ENCODE measurements at regions not wholly inside any gene's neighbourhood (a gene's known extent, or its start where the extent isn't known, plus 50 kb on each side); places are given as distances from the start of the nearest gene placed in this dataset.

DNA sequence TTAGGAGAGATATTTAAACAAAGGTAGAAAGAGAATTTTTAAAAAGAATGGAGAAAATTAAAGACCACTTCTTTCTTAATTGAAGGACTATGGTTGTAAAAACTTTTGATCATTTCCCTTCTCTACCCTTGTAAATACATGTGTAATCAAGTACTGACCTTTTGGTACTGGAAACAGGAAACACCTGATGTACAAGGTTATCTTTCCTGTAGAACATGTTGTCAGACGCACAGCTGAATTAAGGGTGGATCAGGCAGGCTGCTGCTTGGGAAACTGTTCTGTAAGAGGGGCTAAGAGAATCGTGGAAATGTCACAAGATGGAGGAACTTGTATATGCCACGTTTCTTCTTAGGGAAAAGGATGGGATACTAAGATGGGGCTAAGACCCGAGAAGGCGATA is 341.6 kb downstream of the ZNF608 start:
- ATAC-seq (ENCODE audit: low read depth in 2 of 2): no peak
- peaks cover 11 to 19% (median 16%) of the 10 kb centered on the region in 3 donors for H3K4me1 Mint-ChIP-seq
- no peaks in the 10 kb centered on the region for H3K36me3 Mint-ChIP-seq
- H3K4me3 Mint-ChIP-seq: no peak overlapping the region
- no peak for DNase-seq
- no peaks in the 10 kb centered on the region for H3K27me3 Mint-ChIP-seq
- H3K27ac Mint-ChIP-seq: peak overlapping the region in 1 of 6 donors; percentile 29
- H3K9me3 Mint-ChIP-seq: peaks cover 0 to 9% (median 1%) of the 10 kb centered on the region in 7 donors

DNA sequence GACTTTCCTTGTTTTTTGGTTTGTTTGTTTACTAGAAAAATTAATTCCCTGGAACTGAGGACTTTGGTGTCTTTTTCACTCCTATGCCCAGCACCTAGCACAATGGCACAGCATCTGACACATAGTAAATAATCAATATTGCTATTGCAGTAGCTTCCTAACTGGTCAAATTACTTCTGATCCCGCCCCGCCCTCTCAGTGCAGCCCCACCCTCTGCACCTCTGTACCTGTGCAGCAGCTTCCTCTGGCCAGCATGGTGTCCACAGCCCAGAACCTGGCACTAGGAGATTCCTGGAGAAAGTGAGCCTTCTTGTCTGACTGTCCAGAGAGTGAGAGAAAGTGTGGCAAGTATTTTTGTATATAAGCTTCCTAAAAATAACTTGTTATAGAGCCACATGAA is 343.2 kb downstream of the ZNF608 start:
- Mint-ChIP-seq H3K4me1 (peaks cover 10 to 25% (median 16%) of the 10 kb centered on the region in 3 donors), H3K9me3 (peaks cover 0 to 4% (median 0%) of the 10 kb centered on the region in 7 donors), H3K27ac (no peak overlapping the region), H3K36me3 (no peaks in the 10 kb centered on the region), H3K4me3 (peak overlapping the region in 1 of 8 donors; percentile 32), H3K27me3 (no peaks in the 10 kb centered on the region)
- no peak for DNase-seq
- no peak for ATAC-seq (ENCODE audit: low read depth in 2 of 2)

DNA sequence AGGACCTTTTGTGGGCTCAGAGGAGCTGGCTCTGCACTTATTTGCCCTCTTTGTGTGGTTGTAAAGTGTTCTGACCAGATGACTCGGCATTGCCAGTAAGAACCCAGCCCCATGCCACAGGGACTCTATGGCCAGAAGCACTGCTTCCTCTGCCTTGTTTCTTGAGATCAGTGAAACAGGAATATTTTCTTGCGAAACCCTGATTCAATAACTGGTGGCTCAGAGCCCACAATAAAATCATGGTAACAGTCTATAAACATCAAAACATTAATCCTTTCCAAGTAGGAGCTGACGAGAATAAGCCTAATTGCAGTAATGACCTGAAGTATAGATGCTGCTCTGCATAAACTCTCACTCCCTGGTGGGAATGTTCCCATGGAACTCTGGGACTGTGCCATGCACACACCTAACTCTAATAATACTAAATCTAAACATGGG is 344.3 kb downstream of the ZNF608 start:
- Mint-ChIP-seq H3K27me3 (no peaks in the 10 kb centered on the region), H3K36me3 (no peaks in the 10 kb centered on the region), H3K9me3 (peaks cover 0 to 4% (median 0%) of the 10 kb centered on the region in 7 donors), H3K4me1 (peaks cover 13 to 28% (median 19%) of the 10 kb centered on the region in 3 donors), H3K27ac (no peak overlapping the region), H3K4me3 (no peak overlapping the region)
- no peak for DNase-seq
- ATAC-seq (ENCODE audit: low read depth in 2 of 2): no peak

DNA sequence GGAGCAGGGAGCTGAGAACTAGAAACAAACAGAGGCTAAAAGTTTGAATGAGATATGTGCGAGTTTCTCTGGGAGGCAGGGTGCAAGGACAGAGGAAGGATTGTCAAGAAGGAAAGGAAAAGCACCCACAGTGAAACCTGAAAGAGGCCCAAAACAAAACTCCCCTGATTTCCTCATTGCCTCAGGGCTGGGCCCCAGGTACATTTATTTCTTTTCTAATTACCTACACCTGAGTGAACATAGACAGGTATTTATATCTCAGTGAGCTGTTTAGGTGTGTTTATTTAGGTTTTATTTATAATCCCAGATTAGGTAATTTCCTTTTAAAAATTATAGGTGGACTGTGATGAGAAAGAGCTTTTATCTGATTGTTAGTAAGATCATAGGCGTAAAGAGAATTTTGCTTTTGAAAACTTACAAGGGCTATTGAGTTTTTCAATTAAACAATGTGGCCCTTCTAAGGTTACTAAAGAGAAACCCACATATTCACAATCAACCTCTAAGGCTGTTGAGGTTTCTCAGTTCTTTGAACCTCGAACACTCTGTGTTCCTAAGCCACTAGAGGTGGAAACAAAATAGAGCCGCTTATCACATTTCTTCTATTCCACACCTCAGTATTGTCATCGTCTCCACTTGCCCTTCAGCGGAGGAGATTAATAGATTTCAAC is 344.8 kb downstream of the ZNF608 start:
- H3K27ac Mint-ChIP-seq: peak overlapping the region in 1 of 6 donors; percentile 14
- H3K4me3 Mint-ChIP-seq: no peak overlapping the region
- no peaks in the 10 kb centered on the region for H3K27me3 Mint-ChIP-seq
- H3K9me3 Mint-ChIP-seq: peaks cover 0 to 4% (median 0%) of the 10 kb centered on the region in 7 donors
- ATAC-seq (ENCODE audit: low read depth in 2 of 2) (no peak), DNase-seq (no peak)
- H3K4me1 Mint-ChIP-seq: peaks cover 13 to 28% (median 19%) of the 10 kb centered on the region in 3 donors
- no peaks in the 10 kb centered on the region for H3K36me3 Mint-ChIP-seq

DNA sequence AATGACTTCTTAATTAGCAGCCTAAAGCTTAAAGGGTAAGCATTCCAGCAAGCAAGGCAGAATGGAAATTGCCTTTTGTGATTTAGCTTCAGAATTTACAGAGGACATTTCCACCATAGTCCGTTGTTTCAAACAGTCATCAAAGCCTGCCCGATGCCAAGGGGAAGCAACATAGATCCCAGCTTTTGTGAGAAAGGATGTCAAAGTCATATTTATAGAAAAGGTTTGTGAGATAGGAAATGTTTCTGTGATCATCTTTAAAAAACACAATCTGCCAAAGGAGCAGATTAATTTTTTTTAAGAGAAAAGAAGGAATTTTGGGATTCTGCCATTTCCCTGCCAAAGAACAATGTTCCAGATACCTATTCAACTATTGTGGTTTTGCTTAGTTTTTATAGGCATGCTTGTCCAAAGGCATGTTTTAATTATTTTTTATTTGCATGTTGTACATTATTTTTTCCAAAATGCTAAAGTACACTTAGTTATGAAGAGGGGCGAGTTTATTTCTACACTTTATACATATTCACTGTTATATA is 346.9 kb downstream of the ZNF608 start:
- H3K27me3 Mint-ChIP-seq: no peaks in the 10 kb centered on the region
- no peak overlapping the region for H3K4me3 Mint-ChIP-seq
- no peak for DNase-seq
- no peak for ATAC-seq (ENCODE audit: low read depth in 2 of 2)
- no peak overlapping the region for H3K27ac Mint-ChIP-seq
- H3K36me3 Mint-ChIP-seq: no peaks in the 10 kb centered on the region
- peaks cover 7 to 22% (median 12%) of the 10 kb centered on the region in 3 donors for H3K4me1 Mint-ChIP-seq
- peaks cover 0 to 4% (median 0%) of the 10 kb centered on the region in 7 donors for H3K9me3 Mint-ChIP-seq

DNA sequence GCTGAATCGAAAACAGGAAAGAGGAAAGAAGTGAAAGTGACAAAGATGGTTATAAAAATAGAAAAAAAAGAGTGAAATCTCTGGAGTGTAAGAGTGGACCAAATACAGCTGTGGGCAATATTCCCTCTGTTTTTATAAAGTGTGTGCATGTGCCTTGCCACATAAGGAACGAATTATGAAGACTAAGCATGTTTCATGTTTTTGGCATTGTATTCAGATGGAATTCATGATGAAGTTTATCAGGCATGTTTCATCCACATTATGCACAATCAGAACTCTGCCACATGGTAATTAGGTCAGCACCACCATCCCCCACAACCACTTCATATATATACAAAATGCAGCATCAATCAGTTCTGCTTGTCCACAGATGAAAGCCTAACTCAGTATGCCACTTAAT is 348.0 kb downstream of the ZNF608 start:
- DNase-seq: no peak
- H3K4me1 Mint-ChIP-seq: peaks cover 6 to 20% (median 12%) of the 10 kb centered on the region in 3 donors
- H3K36me3 Mint-ChIP-seq: no peaks in the 10 kb centered on the region
- H3K27me3 Mint-ChIP-seq: no peaks in the 10 kb centered on the region
- H3K4me3 Mint-ChIP-seq: no peak overlapping the region
- no peak for ATAC-seq (ENCODE audit: low read depth in 2 of 2)
- H3K9me3 Mint-ChIP-seq: peaks cover 0 to 4% (median 0%) of the 10 kb centered on the region in 7 donors
- H3K27ac Mint-ChIP-seq: no peak overlapping the region

DNA sequence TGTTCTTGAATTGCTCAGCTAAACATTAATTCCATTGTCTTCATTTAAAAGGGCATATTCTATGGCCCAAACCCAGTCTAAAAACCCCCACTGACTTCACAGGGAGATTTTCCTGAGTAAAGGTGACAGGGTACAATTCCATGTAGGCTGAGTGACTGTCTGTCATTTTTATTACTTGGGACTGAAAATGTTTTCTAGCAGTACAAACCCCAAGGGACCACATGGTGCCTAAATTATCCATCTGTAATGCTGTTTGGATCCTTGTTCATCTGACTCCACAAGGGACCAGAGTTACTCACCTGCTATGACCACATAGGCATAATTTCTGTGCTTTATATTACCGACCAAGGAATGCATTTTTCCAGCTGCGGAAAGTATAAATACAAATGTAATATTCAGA is 349.1 kb downstream of the ZNF608 start:
- no peaks in the 10 kb centered on the region for H3K27me3 Mint-ChIP-seq
- DNase-seq (no peak), ATAC-seq (ENCODE audit: low read depth in 2 of 2) (no peak)
- peaks cover 0 to 4% (median 0%) of the 10 kb centered on the region in 7 donors for H3K9me3 Mint-ChIP-seq
- peak overlapping the region in 1 of 6 donors; percentile 80 for H3K27ac Mint-ChIP-seq
- H3K4me1 Mint-ChIP-seq: peaks cover 6 to 20% (median 12%) of the 10 kb centered on the region in 3 donors
- H3K4me3 Mint-ChIP-seq: no peak overlapping the region
- H3K36me3 Mint-ChIP-seq: no peaks in the 10 kb centered on the region

DNA sequence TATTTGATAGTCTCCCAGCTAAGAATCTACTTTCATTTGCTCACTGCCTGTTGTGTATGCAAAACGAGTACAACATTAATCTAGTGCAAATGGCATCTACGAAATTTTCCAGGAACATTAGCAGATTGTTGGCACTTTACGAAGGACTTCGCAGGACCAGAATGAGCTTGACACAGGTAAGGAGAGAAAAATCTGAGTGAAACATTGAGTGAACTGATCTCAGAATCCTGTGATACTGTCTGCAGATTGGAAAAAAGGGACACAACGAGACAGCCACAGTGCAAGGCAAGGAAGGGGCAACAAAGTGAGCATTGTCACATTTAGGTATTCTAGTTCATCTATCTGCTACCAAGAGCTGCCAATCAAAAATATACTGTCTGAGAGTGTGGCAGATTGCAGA is 350.5 kb downstream of the ZNF608 start:
- H3K27me3 Mint-ChIP-seq: no peaks in the 10 kb centered on the region
- ATAC-seq (ENCODE audit: low read depth in 2 of 2): no peak
- H3K27ac Mint-ChIP-seq: no peak overlapping the region
- H3K36me3 Mint-ChIP-seq: peaks cover 0 to 1% of the 10 kb centered on the region in 2 donors
- peaks cover 6 to 15% (median 9%) of the 10 kb centered on the region in 3 donors for H3K4me1 Mint-ChIP-seq
- peaks cover 0 to 4% (median 0%) of the 10 kb centered on the region in 7 donors for H3K9me3 Mint-ChIP-seq
- no peak overlapping the region for H3K4me3 Mint-ChIP-seq
- no peak for DNase-seq

DNA sequence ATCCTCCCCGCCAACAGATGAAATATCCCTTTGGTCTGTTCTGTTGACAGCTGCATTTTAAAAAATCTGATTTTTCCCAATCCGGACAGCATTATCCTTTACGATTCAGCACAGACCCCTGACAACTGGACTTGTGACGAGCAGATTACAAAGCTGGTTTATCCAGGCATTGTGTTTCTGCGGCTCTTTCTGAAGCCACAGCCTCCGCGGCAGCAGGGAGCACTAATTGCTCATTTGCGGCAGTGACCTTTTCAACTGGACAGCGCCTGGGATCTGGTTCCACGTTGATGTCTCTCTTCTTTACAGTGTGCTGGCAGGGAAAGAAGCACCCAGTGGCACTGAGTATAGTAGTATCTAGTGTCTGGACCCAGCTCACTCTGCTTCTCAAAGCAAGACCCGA is 351.2 kb downstream of the ZNF608 start:
- Mint-ChIP-seq H3K36me3 (peaks cover 0 to 6% of the 10 kb centered on the region in 2 donors), H3K4me3 (no peak overlapping the region), H3K4me1 (peaks cover 6 to 15% (median 9%) of the 10 kb centered on the region in 3 donors), H3K9me3 (peaks cover 0 to 8% (median 5%) of the 10 kb centered on the region in 7 donors), H3K27me3 (no peaks in the 10 kb centered on the region), H3K27ac (no peak overlapping the region)
- no peak for ATAC-seq (ENCODE audit: low read depth in 2 of 2)
- DNase-seq: no peak

DNA sequence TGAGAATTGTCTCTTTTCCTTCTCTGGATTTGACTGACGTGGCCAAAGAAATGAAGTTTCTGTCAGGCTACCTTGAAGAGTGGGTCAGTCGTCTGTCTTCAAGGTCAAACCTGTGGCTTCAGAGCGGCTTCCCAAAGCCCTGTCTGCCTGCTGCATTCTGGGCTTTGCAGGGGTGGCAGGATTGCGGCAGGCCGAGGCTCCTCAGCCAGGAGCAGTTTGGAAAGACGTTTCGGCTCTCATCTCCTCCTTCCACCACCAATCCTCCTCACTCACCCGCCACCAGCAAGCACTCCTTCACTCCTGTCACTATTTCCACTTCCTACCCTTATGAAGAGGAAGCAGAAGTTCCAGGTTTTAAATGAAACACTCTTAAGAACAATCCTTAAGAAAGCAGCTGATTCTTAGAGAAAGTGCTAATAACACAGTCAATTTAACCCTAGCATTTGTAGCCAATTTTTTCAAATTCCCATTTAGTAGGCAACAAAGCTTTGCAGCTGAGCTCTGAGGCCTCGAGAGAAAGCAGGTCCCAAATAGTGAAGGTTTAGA is 351.7 kb downstream of the ZNF608 start:
- no peak overlapping the region for H3K27ac Mint-ChIP-seq
- no peak for ATAC-seq (ENCODE audit: low read depth in 2 of 2)
- peaks cover 6 to 15% (median 9%) of the 10 kb centered on the region in 3 donors for H3K4me1 Mint-ChIP-seq

DNA sequence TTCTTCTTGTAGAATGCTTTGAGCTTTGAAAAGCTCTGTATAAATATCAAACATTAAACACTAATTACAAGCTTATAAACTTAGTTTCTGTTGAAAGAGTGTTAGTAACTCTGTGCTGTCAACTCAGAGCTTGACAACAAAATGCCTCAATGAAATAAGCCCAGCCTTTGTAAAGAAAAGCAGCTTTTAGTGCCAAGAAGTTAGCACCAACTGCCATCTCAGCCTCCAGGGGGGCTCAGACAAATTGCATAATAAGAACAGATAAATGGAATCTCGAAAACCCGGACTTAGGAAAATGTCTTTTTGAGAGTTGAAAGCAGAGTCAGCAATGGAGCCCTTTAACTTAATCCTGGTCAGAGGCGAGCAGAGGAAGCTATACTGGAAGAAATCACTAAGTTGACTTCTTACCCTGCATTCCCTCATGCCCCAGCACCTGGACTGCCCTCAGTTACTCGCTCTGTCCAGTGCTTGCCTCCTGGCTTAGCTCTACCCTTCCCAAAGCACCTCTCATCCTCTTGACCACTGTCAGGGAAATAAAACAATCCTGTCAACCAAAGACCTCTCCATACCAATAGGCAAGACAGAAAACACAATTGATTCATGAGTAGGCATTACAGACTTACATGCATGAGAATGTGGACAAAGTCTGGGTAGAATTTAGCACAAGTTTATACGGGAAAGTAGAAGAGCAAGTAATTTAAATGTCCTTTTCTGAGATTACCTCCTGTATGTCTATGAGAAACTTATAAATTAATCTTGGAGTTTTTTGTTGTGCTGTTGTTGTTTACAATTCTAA is 352.7 kb downstream of the ZNF608 start:
- H3K27ac Mint-ChIP-seq: peak overlapping the region in 1 of 6 donors; percentile 19
- no peak for ATAC-seq (ENCODE audit: low read depth in 2 of 2)

More for the DNA sequence above, 351.7 kb downstream of the ZNF608 start:
- H3K9me3 Mint-ChIP-seq: peaks cover 0 to 13% (median 10%) of the 10 kb centered on the region in 7 donors
- H3K36me3 Mint-ChIP-seq: peaks cover 0 to 6% of the 10 kb centered on the region in 2 donors
- no peak for DNase-seq
- no peak overlapping the region for H3K4me3 Mint-ChIP-seq
- H3K27me3 Mint-ChIP-seq: no peaks in the 10 kb centered on the region

DNA sequence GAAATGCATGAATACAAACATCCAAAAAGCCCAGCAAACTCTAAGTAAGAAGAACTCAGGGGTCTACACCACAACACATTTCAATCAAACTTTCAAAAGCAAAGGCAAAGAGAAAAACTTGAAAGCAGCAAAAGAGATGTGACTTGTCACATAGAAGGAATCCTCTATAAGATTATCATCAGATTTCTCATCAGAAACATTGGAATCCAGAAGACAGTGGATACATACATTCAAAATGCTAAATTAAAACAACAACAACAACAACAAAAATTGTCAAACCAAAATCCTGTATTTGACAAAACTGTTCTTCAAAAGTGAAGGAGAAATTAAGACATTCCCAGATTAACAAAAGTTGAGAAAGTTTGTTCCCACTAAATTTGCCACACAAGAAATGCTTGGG is 362.7 kb downstream of the ZNF608 start:
- DNase-seq (no peak), ATAC-seq (ENCODE audit: low read depth in 2 of 2) (no peak)
- H3K27ac Mint-ChIP-seq: no peak overlapping the region
- peaks cover 7 to 25% of the 10 kb centered on the region in 2 donors for H3K36me3 Mint-ChIP-seq
- no peak overlapping the region for H3K4me3 Mint-ChIP-seq
- H3K4me1 Mint-ChIP-seq: no peaks in the 10 kb centered on the region
- peaks cover 0 to 4% (median 0%) of the 10 kb centered on the region in 3 donors for H3K27me3 Mint-ChIP-seq
- H3K9me3 Mint-ChIP-seq: peaks cover 11 to 42% (median 31%) of the 10 kb centered on the region in 7 donors

More for the DNA sequence above, 352.7 kb downstream of the ZNF608 start:
- Mint-ChIP-seq H3K36me3 (peaks cover 0 to 6% of the 10 kb centered on the region in 2 donors), H3K27me3 (no peaks in the 10 kb centered on the region), H3K4me1 (peaks cover 4 to 8% (median 8%) of the 10 kb centered on the region in 3 donors), H3K4me3 (no peak overlapping the region), H3K9me3 (peaks cover 0 to 18% (median 13%) of the 10 kb centered on the region in 7 donors)
- no peak for DNase-seq

DNA sequence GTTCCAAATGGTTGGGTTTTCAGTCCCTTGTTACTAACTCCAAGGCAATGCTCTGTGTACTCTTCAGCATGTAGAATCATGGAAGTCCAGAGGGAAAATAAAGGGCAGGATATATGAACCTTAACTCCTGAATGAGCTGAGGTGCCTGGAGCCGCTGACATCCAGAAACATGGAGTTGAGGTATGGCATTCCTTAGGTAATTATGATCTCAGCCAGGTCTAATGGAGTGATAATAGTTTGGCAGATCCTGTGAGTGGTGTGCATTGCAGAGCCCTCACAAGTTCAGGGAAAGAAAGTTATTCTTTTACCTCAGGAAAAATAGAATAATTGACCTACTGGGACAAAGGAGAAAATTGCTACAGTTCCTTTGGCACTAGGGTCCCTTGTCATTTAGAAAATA is 369.1 kb downstream of the ZNF608 start:
- Mint-ChIP-seq H3K36me3 (peaks cover 5 to 11% of the 10 kb centered on the region in 2 donors), H3K27me3 (peaks cover 0 to 3% (median 0%) of the 10 kb centered on the region in 3 donors), H3K4me3 (no peak overlapping the region), H3K9me3 (peaks cover 10 to 27% (median 18%) of the 10 kb centered on the region in 7 donors), H3K27ac (no peak overlapping the region), H3K4me1 (no peaks in the 10 kb centered on the region)
- no peak for ATAC-seq (ENCODE audit: low read depth in 2 of 2)
- DNase-seq: no peak

Data from naive B cell (primary cell).